Gastroesophageal sphincter (tissue), 3 donors: ENCODE measurements at regions not wholly inside any gene's neighbourhood (a gene's known extent, or its start where the extent isn't known, plus 50 kb on each side); places are given as distances from the start of the nearest gene placed in this dataset.

Experiments
- POLR2A ChIP-seq, 2 donors: fragments of 450-650 bp; IDR thresholded peaks; one replicate each; pipeline ENCODE4 v1.6.1; 2017; ENCODE audit warnings: antibody characterized with exemption in 2 of 2, mild to moderate bottlenecking in 2 of 2, moderate library complexity in 1 of 2
- TF ChIP-seq, protein P1 (sequence below), 4 experiments: fragments of 200-600 bp in 2 of 4; fragments of 450-650 bp in 2 of 4; sonication (generic) in 1 of 4; IDR thresholded peaks; one replicate each; pipeline ENCODE4 v1.5.1; 2017 to 2019; ENCODE audit warnings: antibody characterized with exemption in 4 of 4, mild to moderate bottlenecking in 2 of 4, moderate library complexity in 2 of 4

GRCh38 chr15:62279041-62279440 lies 114.0 kb upstream of the C2CD4B start:
- TF ChIP-seq, protein P1, sequence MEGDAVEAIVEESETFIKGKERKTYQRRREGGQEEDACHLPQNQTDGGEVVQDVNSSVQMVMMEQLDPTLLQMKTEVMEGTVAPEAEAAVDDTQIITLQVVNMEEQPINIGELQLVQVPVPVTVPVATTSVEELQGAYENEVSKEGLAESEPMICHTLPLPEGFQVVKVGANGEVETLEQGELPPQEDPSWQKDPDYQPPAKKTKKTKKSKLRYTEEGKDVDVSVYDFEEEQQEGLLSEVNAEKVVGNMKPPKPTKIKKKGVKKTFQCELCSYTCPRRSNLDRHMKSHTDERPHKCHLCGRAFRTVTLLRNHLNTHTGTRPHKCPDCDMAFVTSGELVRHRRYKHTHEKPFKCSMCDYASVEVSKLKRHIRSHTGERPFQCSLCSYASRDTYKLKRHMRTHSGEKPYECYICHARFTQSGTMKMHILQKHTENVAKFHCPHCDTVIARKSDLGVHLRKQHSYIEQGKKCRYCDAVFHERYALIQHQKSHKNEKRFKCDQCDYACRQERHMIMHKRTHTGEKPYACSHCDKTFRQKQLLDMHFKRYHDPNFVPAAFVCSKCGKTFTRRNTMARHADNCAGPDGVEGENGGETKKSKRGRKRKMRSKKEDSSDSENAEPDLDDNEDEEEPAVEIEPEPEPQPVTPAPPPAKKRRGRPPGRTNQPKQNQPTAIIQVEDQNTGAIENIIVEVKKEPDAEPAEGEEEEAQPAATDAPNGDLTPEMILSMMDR (IDR thresholded peaks at IDR 0.05) = no peak
- TF ChIP-seq POLR2A (IDR thresholded peaks at IDR 0.05) = no peak
